Endothelial cell (in vitro differentiated cells): ENCODE measurements at regions not wholly inside any gene's neighbourhood (a gene's known extent, or its start where the extent isn't known, plus 50 kb on each side); places are given as distances from the start of the nearest gene placed in this dataset.

Source experiments
- DNase-seq: peaks from one replicate; pipeline ENCODE4 v3.0.0; 2021; ENCODE audit warnings: low spot score
- H3K27ac Mint-ChIP-seq: one replicate; pipeline ENCODE4 v1.8.0; 2021; ENCODE audit warnings: mixed read lengths, inconsistent platforms; ENCODE audit not compliant: unreplicated experiment
- H3K27me3 Mint-ChIP-seq: one replicate; pipeline ENCODE4 v1.8.0; 2021; ENCODE audit warnings: mild to moderate bottlenecking, moderate library complexity, mixed read lengths, inconsistent platforms; ENCODE audit not compliant: unreplicated experiment
- H3K36me3 Mint-ChIP-seq: one replicate; pipeline ENCODE4 v1.8.0; 2021; ENCODE audit warnings: mild to moderate bottlenecking, low read depth, mixed read lengths, inconsistent platforms; ENCODE audit not compliant: unreplicated experiment
- H3K4me1 Mint-ChIP-seq: one replicate; pipeline ENCODE4 v1.8.0; 2021; ENCODE audit warnings: mild to moderate bottlenecking, mixed read lengths, inconsistent platforms; ENCODE audit not compliant: unreplicated experiment
- H3K4me3 Mint-ChIP-seq: one replicate; pipeline ENCODE4 v1.8.0; 2021; ENCODE audit warnings: mild to moderate bottlenecking, mixed read lengths, inconsistent platforms; ENCODE audit not compliant: unreplicated experiment
- H3K9me3 Mint-ChIP-seq: one replicate; pipeline ENCODE4 v1.8.0; 2021; ENCODE audit warnings: mixed read lengths, inconsistent platforms; ENCODE audit not compliant: unreplicated experiment
- CTCF ChIP-seq: fragments of 200-600 bp; sonication (generic); IDR thresholded peaks from one replicate; pipeline ENCODE4 v1.5.0; 2021; ENCODE audit warnings: antibody characterized with exemption; ENCODE audit not compliant: unreplicated experiment

GRCh38 chr2:82591718-82592117 is 1867.4 kb downstream of the SUCLG1 start:
- Mint-ChIP-seq H3K27me3 (no peaks in the 10 kb centered on the region), H3K9me3 (no peaks in the 10 kb centered on the region), H3K36me3 (no peaks in the 10 kb centered on the region), H3K4me1 (no peaks in the 10 kb centered on the region), H3K4me3 (no peak overlapping the region), H3K27ac (no peak overlapping the region)
- TF ChIP-seq CTCF = no peak
- no peak for DNase-seq

GRCh38 chr2:82576656-82577055 is 1882.4 kb downstream of the SUCLG1 start:
- Mint-ChIP-seq H3K27me3 (no peaks in the 10 kb centered on the region), H3K36me3 (no peaks in the 10 kb centered on the region), H3K4me1 (no peaks in the 10 kb centered on the region), H3K4me3 (no peak overlapping the region), H3K27ac (no peak overlapping the region), H3K9me3 (no peaks in the 10 kb centered on the region)
- no peak for TF ChIP-seq CTCF
- DNase-seq = no peak

GRCh38 chr2:82539280-82539621 is 1919.8 kb downstream of the SUCLG1 start:
- H3K27ac Mint-ChIP-seq = no peak overlapping the region
- no peaks in the 10 kb centered on the region for H3K4me1 Mint-ChIP-seq
- no peak for DNase-seq
- H3K36me3 Mint-ChIP-seq = no peaks in the 10 kb centered on the region
- no peaks in the 10 kb centered on the region for H3K9me3 Mint-ChIP-seq
- H3K4me3 Mint-ChIP-seq = no peak overlapping the region
- no peak for TF ChIP-seq CTCF
- H3K27me3 Mint-ChIP-seq = no peaks in the 10 kb centered on the region

- TF ChIP-seq CTCF = no peak
- Mint-ChIP-seq H3K36me3 (no peaks in the 10 kb centered on the region), H3K4me3 (no peak overlapping the region), H3K4me1 (no peaks in the 10 kb centered on the region), H3K27ac (no peak overlapping the region), H3K9me3 (no peaks in the 10 kb centered on the region), H3K27me3 (no peaks in the 10 kb centered on the region)
- DNase-seq = no peak
Measured at GRCh38 chr2:82538590-82539279, 1920.3 kb downstream of the SUCLG1 start.

GRCh38 chr2:82528288-82528687 is 1930.8 kb downstream of the SUCLG1 start:
- Mint-ChIP-seq H3K36me3 (no peaks in the 10 kb centered on the region), H3K9me3 (no peaks in the 10 kb centered on the region), H3K4me1 (no peaks in the 10 kb centered on the region), H3K27ac (no peak overlapping the region), H3K27me3 (peaks cover 2% of the 10 kb centered on the region), H3K4me3 (no peak overlapping the region)
- no peak for TF ChIP-seq CTCF
- no peak for DNase-seq
